Neural cell (in vitro differentiated cells): ENCODE measurements at regions not wholly inside any gene's neighbourhood (a gene's known extent, or its start where the extent isn't known, plus 50 kb on each side); places are given as distances from the start of the nearest gene placed in this dataset.

Experiments used
- H2AFZ ChIP-seq: fragments of 200-600, 300-800 bp; sonication (generic), shearing (Covaris generic); 2 replicates; pipeline ENCODE4 v1.6.0; 2014; ENCODE audit warnings: low read depth, mild to moderate bottlenecking, antibody characterized with exemption, low read length, moderate library complexity
- H3F3A ChIP-seq: fragments of 200-600 bp; shearing (Covaris generic); 2 replicates; pipeline ENCODE4 v1.6.1; 2016; ENCODE audit warnings: mild to moderate bottlenecking, moderate library complexity, mixed read lengths, antibody characterized with exemption, low read length; ENCODE audit not compliant: insufficient read depth, poor library complexity, severe bottlenecking
- H3K27ac ChIP-seq: fragments of 200-600, 300-800 bp; sonication (generic), shearing (Covaris generic); 2 replicates; pipeline ENCODE4 v1.5.1; 2014; ENCODE audit warnings: mild to moderate bottlenecking, low read length, moderate library complexity
- H3K27me3 ChIP-seq: fragments of 300-800, 200-600 bp; sonication (generic), shearing (Covaris generic); 2 replicates; pipeline ENCODE4 v1.6.0; 2014; ENCODE audit warnings: mild to moderate bottlenecking, low read depth, low read length, moderate library complexity; ENCODE audit not compliant: insufficient read depth
- H3K36me3 ChIP-seq: fragments of 300-800, 200-600 bp; sonication (generic), shearing (Covaris generic); 2 replicates; pipeline ENCODE4 v1.5.1; 2014; ENCODE audit warnings: mild to moderate bottlenecking, antibody characterized with exemption, low read length, moderate library complexity; ENCODE audit not compliant: insufficient read depth
- H3K4me2 ChIP-seq: fragments of 300-800, 200-600 bp; sonication (generic), shearing (Covaris generic); 2 replicates; pipeline ENCODE4 v1.6.0; 2014; ENCODE audit warnings: mild to moderate bottlenecking, low read length
- H3K4me3 ChIP-seq: fragments of 300-800, 200-600 bp; sonication (generic), shearing (Covaris generic); 2 replicates; pipeline ENCODE4 v1.5.1; 2014; ENCODE audit warnings: mild to moderate bottlenecking, low read length, moderate library complexity
- H3K79me2 ChIP-seq: fragments of 200-600 bp; shearing (Covaris generic); replicated peaks from 2 replicates; pipeline ENCODE4 v1.6.0; 2014; ENCODE audit warnings: mild to moderate bottlenecking, low read length, moderate library complexity; ENCODE audit not compliant: insufficient read depth
- H3K9ac ChIP-seq: fragments of 300-800, 200-600 bp; sonication (generic), shearing (Covaris generic); 2 replicates; pipeline ENCODE4 v1.6.1; 2016; ENCODE audit warnings: mild to moderate bottlenecking, low read length, mixed read lengths
- H3K9me2 ChIP-seq: fragments of 200-600 bp; shearing (Covaris generic); 2 replicates; pipeline ENCODE4 v1.6.1; 2016; ENCODE audit warnings: mild to moderate bottlenecking, low read length, mixed read lengths; ENCODE audit not compliant: insufficient read depth
- H3K9me3 ChIP-seq: fragments of 200-600, 300-800 bp; sonication (generic), shearing (Covaris generic); 2 replicates; pipeline ENCODE4 v1.6.1; 2016; ENCODE audit warnings: mild to moderate bottlenecking, mixed run types, low read length, moderate library complexity, mixed read lengths
- H4K20me1 ChIP-seq: fragments of 200-600 bp; shearing (Covaris generic); 2 replicates; pipeline ENCODE4 v1.6.1; 2016; ENCODE audit warnings: mild to moderate bottlenecking, mixed run types; ENCODE audit not compliant: insufficient read depth
- CTCF ChIP-seq: fragments of 450-650 bp; IDR thresholded peaks from 2 replicates; pipeline ENCODE4 v1.5.1; 2014; ENCODE audit warnings: antibody characterized with exemption, mild to moderate bottlenecking, moderate library complexity; ENCODE audit not compliant: poor library complexity, severe bottlenecking
- EP300 ChIP-seq: fragments of 450-650 bp; conservative IDR thresholded peaks from 2 replicates; pipeline ENCODE4 v1.6.1; 2014; ENCODE audit warnings: antibody characterized with exemption, mild to moderate bottlenecking, moderate library complexity; ENCODE audit not compliant: poor library complexity, severe bottlenecking
- EZH2 ChIP-seq: fragments of 200-600, 300-800 bp; shearing (Covaris generic), sonication (generic); IDR thresholded peaks from 2 replicates; pipeline ENCODE4 v1.6.1; 2014; ENCODE audit warnings: antibody characterized with exemption, low read length, borderline replicate concordance, mild to moderate bottlenecking; ENCODE audit not compliant: insufficient read depth, poor library complexity, severe bottlenecking
- MXI1 ChIP-seq: fragments of 450-650 bp; conservative IDR thresholded peaks from 2 replicates; pipeline ENCODE4 v1.6.1; 2014; ENCODE audit warnings: antibody characterized with exemption, mild to moderate bottlenecking; ENCODE audit not compliant: poor library complexity, severe bottlenecking
- POLR2AphosphoS5 ChIP-seq: IDR thresholded peaks from 2 replicates; pipeline ENCODE4 v1.6.1; 2012
- RAD21 ChIP-seq: fragments of 450-650 bp; conservative IDR thresholded peaks from 2 replicates; pipeline ENCODE4 v1.6.1; 2014; ENCODE audit warnings: antibody characterized with exemption, mild to moderate bottlenecking, moderate library complexity
- REST ChIP-seq: IDR thresholded peaks from 2 replicates; pipeline ENCODE4 v1.6.1; 2012; ENCODE audit warnings: borderline replicate concordance
- SMC3 ChIP-seq: fragments of 450-650 bp; conservative IDR thresholded peaks from 2 replicates; pipeline ENCODE4 v1.6.1; 2014; ENCODE audit warnings: antibody characterized with exemption, mild to moderate bottlenecking, moderate library complexity; ENCODE audit not compliant: poor library complexity
- TAF1 ChIP-seq: IDR thresholded peaks from 2 replicates; pipeline ENCODE4 v1.6.1; 2012; ENCODE audit warnings: low read depth

GRCh38 chr2:203799908-203800307 lies 67.7 kb upstream of the CTLA4 start:
- H3K27me3 ChIP-seq = no peaks in the 10 kb centered on the region
- TF ChIP-seq EP300 = no peak
- TF ChIP-seq MXI1 = no peak
- no peak for TF ChIP-seq POLR2AphosphoS5
- TF ChIP-seq TAF1 = no peak
- TF ChIP-seq EZH2 = no peak
- no peak for TF ChIP-seq CTCF
- TF ChIP-seq REST = no peak
- no peak for TF ChIP-seq SMC3
- no peak for TF ChIP-seq RAD21

GRCh38 chr2:203800783-203801182 lies 66.8 kb upstream of the CTLA4 start:
- TF ChIP-seq SMC3 = no peak
- no peak for TF ChIP-seq REST
- no peak for TF ChIP-seq EZH2
- TF ChIP-seq EP300 = no peak
- no peak for TF ChIP-seq POLR2AphosphoS5
- TF ChIP-seq MXI1 = no peak
- no peak for TF ChIP-seq TAF1
- TF ChIP-seq CTCF = no peak
- TF ChIP-seq RAD21 = no peak
- H3F3A ChIP-seq = no peaks in the 10 kb centered on the region
- H3K4me3 ChIP-seq = no peak overlapping the region
- no peaks in the 10 kb centered on the region for H3K79me2 ChIP-seq
- H2AFZ ChIP-seq = no peak overlapping the region
- no peaks in the 10 kb centered on the region for H4K20me1 ChIP-seq
- no peaks in the 10 kb centered on the region for H3K27me3 ChIP-seq
- H3K27ac ChIP-seq = no peak overlapping the region
- H3K36me3 ChIP-seq = no peaks in the 10 kb centered on the region
- no peak overlapping the region for H3K9ac ChIP-seq
- H3K4me2 ChIP-seq = no peak overlapping the region
- H3K9me3 ChIP-seq = no peaks in the 10 kb centered on the region
- no peaks in the 10 kb centered on the region for H3K9me2 ChIP-seq

More at GRCh38 chr2:203799908-203800307, 67.7 kb upstream of the CTLA4 start:
- Histone ChIP-seq H3K4me3 (no peak overlapping the region), H3F3A (no peaks in the 10 kb centered on the region), H4K20me1 (no peaks in the 10 kb centered on the region), H3K9me2 (no peaks in the 10 kb centered on the region), H3K27ac (no peak overlapping the region), H3K9ac (no peak overlapping the region), H3K79me2 (no peaks in the 10 kb centered on the region), H3K36me3 (no peaks in the 10 kb centered on the region), H3K9me3 (no peaks in the 10 kb centered on the region), H3K4me2 (no peak overlapping the region), H2AFZ (no peak overlapping the region)
